PC-3 (cell line): ENCODE measurements at regions not wholly inside any gene's neighbourhood (a gene's known extent, or its start where the extent isn't known, plus 50 kb on each side); places are given as distances from the start of the nearest gene placed in this dataset.

Experiments
- ATAC-seq: fragments of 200-7000 bp; cut with Tn5 transposase; 2 replicates; pipeline ENCODE4 v1.9.1; 2020; ENCODE audit warnings: mild to moderate bottlenecking, moderate library complexity
- BruUV-seq: library from RNA; stranded (reverse); fragments of 400-500 nt; replicated peaks from 2 replicates; lab custom pipeline; 2021; lab: Mats Ljungman, UMichigan
- CTCF ChIA-PET: fragments of 300-600 bp; sonication (Branson Sonifier 250); formaldehyde crosslinking; loops from one replicate; lab custom pipeline; 2022; ENCODE audit warnings: antibody characterized with exemption; lab: Charles Lee
- POLR2A ChIA-PET: fragments of 300-600 bp; sonication (Branson Sonifier 250); formaldehyde crosslinking; loops from one replicate; lab custom pipeline; 2022; ENCODE audit warnings: antibody characterized with exemption; ENCODE audit not compliant: unreplicated experiment; lab: Charles Lee
- DNase-seq: peaks from one replicate; pipeline ENCODE4 v3.0.0-alpha.2; 2015
- H2AFZ ChIP-seq: fragments of 300-600 bp; sonication (generic); 2 replicates; pipeline ENCODE4 v1.6.0; 2016; ENCODE audit warnings: antibody characterized with exemption, low read length
- H3F3A ChIP-seq: fragments of 300-600 bp; sonication (generic); one replicate; pipeline ENCODE4 v1.6.0; 2017; ENCODE audit warnings: antibody characterized with exemption, low read length, control low read depth, mild to moderate bottlenecking; ENCODE audit not compliant: unreplicated experiment
- H3K27ac ChIP-seq: fragments of 300-600 bp; sonication (generic); 2 replicates; pipeline ENCODE4 v1.5.1; 2016; ENCODE audit warnings: mild to moderate bottlenecking, low read length
- H3K27me3 ChIP-seq: fragments of 300-600 bp; sonication (generic); 2 replicates; pipeline ENCODE4 v1.6.1; 2016; ENCODE audit warnings: low read length, mixed read lengths
- H3K36me3 ChIP-seq: fragments of 300-600 bp; sonication (generic); 2 replicates; pipeline ENCODE4 v1.6.1; 2016; ENCODE audit warnings: low read depth, mixed run types, low read length, mixed read lengths
- H3K4me1 ChIP-seq: fragments of 300-600 bp; sonication (generic); 2 replicates; pipeline ENCODE4 v1.5.1; 2016; ENCODE audit warnings: low read length; ENCODE audit not compliant: insufficient read depth
- H3K4me2 ChIP-seq: fragments of 300-600 bp; sonication (generic); 2 replicates; pipeline ENCODE4 v1.6.0; 2016; ENCODE audit warnings: low read length
- H3K4me3 ChIP-seq: fragments of 300-600 bp; sonication (generic); 2 replicates; pipeline ENCODE4 v1.5.1; 2016; ENCODE audit warnings: mild to moderate bottlenecking, low read length, mixed read lengths
- H3K79me2 ChIP-seq: fragments of 300-600 bp; sonication (generic); 2 replicates; pipeline ENCODE4 v1.6.1; 2017; ENCODE audit warnings: low read length, mixed read lengths
- H3K9ac ChIP-seq: fragments of 300-600 bp; sonication (generic); 2 replicates; pipeline ENCODE4 v1.6.0; 2016; ENCODE audit warnings: mild to moderate bottlenecking, low read length
- H3K9me2 ChIP-seq: fragments of 300-600 bp; sonication (generic); replicated peaks from 2 replicates; pipeline ENCODE4 v1.6.1; 2016; ENCODE audit warnings: mixed run types, low read length, mixed read lengths
- H3K9me3 ChIP-seq: fragments of 300-600 bp; sonication (generic); 2 replicates; pipeline ENCODE4 v1.6.1; 2016; ENCODE audit warnings: low read length, mixed read lengths
- H4K20me1 ChIP-seq: fragments of 300-600 bp; sonication (generic); 2 replicates; pipeline ENCODE4 v1.6.1; 2016; ENCODE audit warnings: low read length, mixed read lengths
- CTCF ChIP-seq: fragments of 300-600 bp; sonication (generic); conservative IDR thresholded peaks from 2 replicates; pipeline ENCODE4 v1.5.1; 2017; ENCODE audit warnings: antibody characterized with exemption, low read depth, mild to moderate bottlenecking, low read length
- EZH2 ChIP-seq: fragments of 300-600 bp; sonication (generic); IDR thresholded peaks from one replicate; pipeline ENCODE4 v1.6.1; 2017; ENCODE audit warnings: antibody characterized with exemption, mild to moderate bottlenecking, low read length; ENCODE audit not compliant: unreplicated experiment
- EZH2phosphoT487 ChIP-seq: fragments of 300-600 bp; sonication (generic); IDR thresholded peaks from 2 replicates; pipeline ENCODE4 v1.6.1; 2018; ENCODE audit warnings: mild to moderate bottlenecking, antibody characterized with exemption, low read length, borderline replicate concordance
- intact Hi-C: fragments of 100-400 bp; cut with micrococcal nuclease; formaldehyde crosslinking; loops from 2 replicates; pipeline ENCODE4 v1.9.0; 2023

GRCh38 chr4:163755013-163755412 is 260.5 kb downstream of the TMA16 start:
- CTCF ChIA-PET, result interaction anchor here (1.0 kb wide), 1 partner anchor 199 kb away, joined by 11 read pairs; no protein-coding TSS in a partner anchor
- ATAC-seq, result peak; percentile 55
- H3K9me2 ChIP-seq, result no peaks in the 10 kb centered on the region

GRCh38 chr4:163757219-163757618 is 262.7 kb downstream of the TMA16 start:
- Histone ChIP-seq H4K20me1 (no peaks in the 10 kb centered on the region), H3K27me3 (no peaks in the 10 kb centered on the region), H2AFZ (no peak overlapping the region), H3K9me3 (no peaks in the 10 kb centered on the region), H3K9me2 (no peaks in the 10 kb centered on the region), H3K36me3 (no peaks in the 10 kb centered on the region), H3K4me1 (no peaks in the 10 kb centered on the region), H3K4me3 (no peak overlapping the region), H3F3A (no peaks in the 10 kb centered on the region), H3K4me2 (no peak overlapping the region), H3K27ac (no peak overlapping the region), H3K9ac (no peak overlapping the region), H3K79me2 (no peaks in the 10 kb centered on the region)
- POLR2A ChIA-PET, result no interaction called here
- ATAC-seq (no peak), DNase-seq (no peak)
- BruUV-seq, result no TSS peak
- intact Hi-C loops, result loop anchor here (5.0 kb wide), 2 partner anchors 975 to 990 kb away; no protein-coding TSS in a partner anchor
- TF ChIP-seq EZH2 (no peak), EZH2phosphoT487 (no peak), CTCF (no peak)
- CTCF ChIA-PET, result no interaction called here

More at GRCh38 chr4:163755013-163755412, 260.5 kb downstream of the TMA16 start:
- no peaks in the 10 kb centered on the region for H3K9me3 ChIP-seq
- H3K36me3 ChIP-seq, result no peaks in the 10 kb centered on the region
- intact Hi-C loops, result loop anchor here (1.0 to 5.0 kb wide), 5 partner anchors 76 to 992 kb away; no protein-coding TSS in a partner anchor
- H3F3A ChIP-seq, result no peaks in the 10 kb centered on the region
- no peaks in the 10 kb centered on the region for H3K4me1 ChIP-seq
- peak; percentile 51 for DNase-seq
- POLR2A ChIA-PET, result no interaction called here
- H3K27ac ChIP-seq, result no peak overlapping the region
- H4K20me1 ChIP-seq, result no peaks in the 10 kb centered on the region
- H3K4me3 ChIP-seq, result no peak overlapping the region
- no peak overlapping the region for H3K9ac ChIP-seq
- BruUV-seq, result no TSS peak
- no peak overlapping the region for H3K4me2 ChIP-seq
- H2AFZ ChIP-seq, result peak overlapping the region; percentile 16; the same call in 1 of the 2 replicates
- H3K79me2 ChIP-seq, result no peaks in the 10 kb centered on the region
- no peaks in the 10 kb centered on the region for H3K27me3 ChIP-seq
- no peak for TF ChIP-seq EZH2
- TF ChIP-seq EZH2phosphoT487, result no peak
- TF ChIP-seq CTCF, result peak; percentile 67

- TF ChIP-seq EZH2, result no peak
- no peak for TF ChIP-seq CTCF
- TF ChIP-seq EZH2phosphoT487, result no peak
- no peak overlapping the region for H3K4me2 ChIP-seq
- no peaks in the 10 kb centered on the region for H3K27me3 ChIP-seq
- no peaks in the 10 kb centered on the region for H3K4me1 ChIP-seq
- H3K4me3 ChIP-seq, result no peak overlapping the region
- ChIA-PET POLR2A (no interaction called here), CTCF (no interaction called here)
- no peaks in the 10 kb centered on the region for H3K9me3 ChIP-seq
- no peaks in the 10 kb centered on the region for H4K20me1 ChIP-seq
- no peaks in the 10 kb centered on the region for H3K9me2 ChIP-seq
- BruUV-seq, result no TSS peak
- ATAC-seq (no peak), DNase-seq (no peak)
- no peaks in the 10 kb centered on the region for H3K79me2 ChIP-seq
- no peaks in the 10 kb centered on the region for H3K36me3 ChIP-seq
- H3K9ac ChIP-seq, result no peak overlapping the region
- intact Hi-C loops, result loop anchor here (5.0 kb wide), 2 partner anchors 974 to 989 kb away; no protein-coding TSS in a partner anchor
- H2AFZ ChIP-seq, result no peak overlapping the region
- H3F3A ChIP-seq, result no peaks in the 10 kb centered on the region
- H3K27ac ChIP-seq, result no peak overlapping the region
Observed at GRCh38 chr4:163758032-163758431, 263.5 kb downstream of the TMA16 start.
